ENCODE measurements at regions not wholly inside any gene's neighbourhood (a gene's known extent, or its start where the extent isn't known, plus 50 kb on each side); places are given as distances from the start of the nearest gene placed in this dataset.

DNA sequence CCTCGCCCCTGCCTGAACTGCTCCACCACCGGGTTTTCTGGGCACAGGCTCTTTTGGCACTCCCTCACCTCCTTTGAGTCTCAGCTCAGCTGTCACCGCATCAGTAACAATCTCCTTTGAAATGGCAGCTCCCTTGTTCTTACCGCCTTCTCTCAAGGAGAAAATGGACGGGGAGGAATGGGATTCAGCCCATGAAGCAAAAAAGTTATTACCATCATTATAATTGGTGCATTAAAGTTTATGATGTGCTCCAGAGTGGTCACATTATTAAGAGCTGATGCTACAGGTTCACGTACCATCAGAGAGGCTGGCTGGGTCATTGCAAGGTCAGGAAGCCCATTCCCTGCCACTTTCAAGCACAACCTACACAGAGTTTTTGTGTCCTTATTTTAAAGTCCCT, 344.7 kb downstream of the AGTPBP1 start:
- no peak overlapping the region for H3K4me3 Mint-ChIP-seq (ENCODE audit: unreplicated experiment)
- H3K27ac Mint-ChIP-seq (ENCODE audit: unreplicated experiment) = no peak overlapping the region
- H3K4me1 Mint-ChIP-seq (ENCODE audit: unreplicated experiment) = no peaks in the 10 kb centered on the region
- H3K9me3 Mint-ChIP-seq (ENCODE audit: unreplicated experiment) = no peaks in the 10 kb centered on the region
- TF ChIP-seq, protein P1, sequence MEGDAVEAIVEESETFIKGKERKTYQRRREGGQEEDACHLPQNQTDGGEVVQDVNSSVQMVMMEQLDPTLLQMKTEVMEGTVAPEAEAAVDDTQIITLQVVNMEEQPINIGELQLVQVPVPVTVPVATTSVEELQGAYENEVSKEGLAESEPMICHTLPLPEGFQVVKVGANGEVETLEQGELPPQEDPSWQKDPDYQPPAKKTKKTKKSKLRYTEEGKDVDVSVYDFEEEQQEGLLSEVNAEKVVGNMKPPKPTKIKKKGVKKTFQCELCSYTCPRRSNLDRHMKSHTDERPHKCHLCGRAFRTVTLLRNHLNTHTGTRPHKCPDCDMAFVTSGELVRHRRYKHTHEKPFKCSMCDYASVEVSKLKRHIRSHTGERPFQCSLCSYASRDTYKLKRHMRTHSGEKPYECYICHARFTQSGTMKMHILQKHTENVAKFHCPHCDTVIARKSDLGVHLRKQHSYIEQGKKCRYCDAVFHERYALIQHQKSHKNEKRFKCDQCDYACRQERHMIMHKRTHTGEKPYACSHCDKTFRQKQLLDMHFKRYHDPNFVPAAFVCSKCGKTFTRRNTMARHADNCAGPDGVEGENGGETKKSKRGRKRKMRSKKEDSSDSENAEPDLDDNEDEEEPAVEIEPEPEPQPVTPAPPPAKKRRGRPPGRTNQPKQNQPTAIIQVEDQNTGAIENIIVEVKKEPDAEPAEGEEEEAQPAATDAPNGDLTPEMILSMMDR (IDR thresholded peaks at IDR 0.05) = no peak
- H3K27me3 Mint-ChIP-seq (ENCODE audit: unreplicated experiment) = peaks cover 18% of the 10 kb centered on the region
- H3K36me3 Mint-ChIP-seq (ENCODE audit: unreplicated experiment) = no peaks in the 10 kb centered on the region
- no peak for DNase-seq (ENCODE audit: extremely low spot score, unreplicated experiment)

DNA sequence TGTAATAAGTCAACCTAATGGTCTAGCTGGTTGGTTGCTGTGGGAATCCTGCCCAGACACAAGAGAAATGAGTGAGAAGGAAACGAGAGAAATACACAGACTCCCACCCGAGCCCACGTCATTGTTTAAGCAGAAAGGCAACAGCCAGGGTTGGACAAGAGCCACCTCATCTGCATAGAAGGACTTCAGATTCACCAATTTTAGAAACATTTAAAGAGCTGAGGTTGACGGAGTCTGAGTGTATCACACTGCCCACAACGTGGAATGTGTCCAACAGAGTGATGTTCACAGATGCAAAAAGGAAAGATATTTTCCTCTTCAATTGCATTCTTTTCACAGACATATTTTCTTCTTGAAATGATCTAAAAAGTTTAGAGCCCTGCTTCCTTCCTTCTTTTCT, 349.5 kb downstream of the AGTPBP1 start:
- DNase-seq (ENCODE audit: extremely low spot score, unreplicated experiment) = no peak
- Mint-ChIP-seq H3K27me3 (ENCODE audit: unreplicated experiment) (peaks cover 31% of the 10 kb centered on the region), H3K27ac (ENCODE audit: unreplicated experiment) (no peak overlapping the region), H3K4me3 (ENCODE audit: unreplicated experiment) (no peak overlapping the region), H3K4me1 (ENCODE audit: unreplicated experiment) (no peaks in the 10 kb centered on the region), H3K36me3 (ENCODE audit: unreplicated experiment) (no peaks in the 10 kb centered on the region), H3K9me3 (ENCODE audit: unreplicated experiment) (no peaks in the 10 kb centered on the region)
- TF ChIP-seq, protein P1 (IDR thresholded peaks at IDR 0.05) = no peak

GRCh38 chr9:85377731-85378289, 363.9 kb downstream of the AGTPBP1 start:
- DNase-seq (ENCODE audit: extremely low spot score, unreplicated experiment) = no peak
- no peaks in the 10 kb centered on the region for H3K4me1 Mint-ChIP-seq (ENCODE audit: unreplicated experiment)
- H3K9me3 Mint-ChIP-seq (ENCODE audit: unreplicated experiment) = no peaks in the 10 kb centered on the region
- H3K27ac Mint-ChIP-seq (ENCODE audit: unreplicated experiment) = no peak overlapping the region
- TF ChIP-seq, protein P1 (IDR thresholded peaks at IDR 0.05) = no peak
- H3K27me3 Mint-ChIP-seq (ENCODE audit: unreplicated experiment) = peaks cover 12% of the 10 kb centered on the region
- H3K4me3 Mint-ChIP-seq (ENCODE audit: unreplicated experiment) = no peak overlapping the region
- no peaks in the 10 kb centered on the region for H3K36me3 Mint-ChIP-seq (ENCODE audit: unreplicated experiment)

- no peak for DNase-seq (ENCODE audit: extremely low spot score, unreplicated experiment)
- H3K36me3 Mint-ChIP-seq (ENCODE audit: unreplicated experiment) = no peaks in the 10 kb centered on the region
- H3K27me3 Mint-ChIP-seq (ENCODE audit: unreplicated experiment) = peaks cover 7% of the 10 kb centered on the region
- H3K9me3 Mint-ChIP-seq (ENCODE audit: unreplicated experiment) = no peaks in the 10 kb centered on the region
- no peak overlapping the region for H3K27ac Mint-ChIP-seq (ENCODE audit: unreplicated experiment)
- TF ChIP-seq, protein P1 (IDR thresholded peaks at IDR 0.05) = no peak
- no peak overlapping the region for H3K4me3 Mint-ChIP-seq (ENCODE audit: unreplicated experiment)
- no peaks in the 10 kb centered on the region for H3K4me1 Mint-ChIP-seq (ENCODE audit: unreplicated experiment)
Observed at GRCh38 chr9:85368781-85369180, 373.0 kb downstream of the AGTPBP1 start.

DNA sequence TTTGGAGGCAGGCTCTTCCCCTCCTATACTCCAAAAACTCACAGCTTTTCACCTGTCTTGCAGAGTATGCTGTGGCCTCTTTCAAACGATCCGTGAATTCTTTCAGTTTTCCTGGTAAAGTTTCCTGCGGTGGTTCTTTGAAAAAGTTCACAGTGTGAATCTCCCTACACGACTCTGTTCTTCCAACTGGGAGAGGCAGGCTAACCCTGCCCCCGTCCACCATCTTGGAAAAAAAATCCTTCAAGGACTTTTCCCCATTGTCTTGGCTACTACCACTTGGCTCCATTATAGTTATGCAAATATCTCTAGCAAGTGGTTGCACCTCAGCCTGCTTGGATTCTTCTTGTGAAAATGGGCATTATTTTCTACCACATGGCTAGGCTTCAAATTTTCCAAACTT, 382.6 kb downstream of the AGTPBP1 start:
- Mint-ChIP-seq H3K27me3 (ENCODE audit: unreplicated experiment) (peaks cover 21% of the 10 kb centered on the region), H3K27ac (ENCODE audit: unreplicated experiment) (no peak overlapping the region), H3K9me3 (ENCODE audit: unreplicated experiment) (no peaks in the 10 kb centered on the region), H3K36me3 (ENCODE audit: unreplicated experiment) (no peaks in the 10 kb centered on the region), H3K4me3 (ENCODE audit: unreplicated experiment) (no peak overlapping the region), H3K4me1 (ENCODE audit: unreplicated experiment) (no peaks in the 10 kb centered on the region)
- no peak for DNase-seq (ENCODE audit: extremely low spot score, unreplicated experiment)
- TF ChIP-seq, protein P1 (IDR thresholded peaks at IDR 0.05) = no peak

Data from osteocyte (in vitro differentiated cells).